Esophagus squamous epithelium (tissue), 4 donors: ENCODE measurements at regions not wholly inside any gene's neighbourhood (a gene's known extent, or its start where the extent isn't known, plus 50 kb on each side); places are given as distances from the start of the nearest gene placed in this dataset.

Experiments
- CTCF ChIP-seq, 6 experiments: fragments of 450-650 bp in 4 of 6; fragments of 200-600 bp in 2 of 6; sonication (generic) in 2 of 6; IDR thresholded peaks; one replicate each; pipeline ENCODE4 v1.5.1; 2016 to 2019; ENCODE audit warnings: antibody characterized with exemption in 6 of 6, mild to moderate bottlenecking in 4 of 6, moderate library complexity in 4 of 6
- POLR2A ChIP-seq, 4 donors: fragments of 450-650 bp; IDR thresholded peaks; one replicate each; pipeline ENCODE4 v1.6.1; 2017; ENCODE audit warnings: antibody characterized with exemption in 4 of 4, mild to moderate bottlenecking in 4 of 4, moderate library complexity in 3 of 4

DNA sequence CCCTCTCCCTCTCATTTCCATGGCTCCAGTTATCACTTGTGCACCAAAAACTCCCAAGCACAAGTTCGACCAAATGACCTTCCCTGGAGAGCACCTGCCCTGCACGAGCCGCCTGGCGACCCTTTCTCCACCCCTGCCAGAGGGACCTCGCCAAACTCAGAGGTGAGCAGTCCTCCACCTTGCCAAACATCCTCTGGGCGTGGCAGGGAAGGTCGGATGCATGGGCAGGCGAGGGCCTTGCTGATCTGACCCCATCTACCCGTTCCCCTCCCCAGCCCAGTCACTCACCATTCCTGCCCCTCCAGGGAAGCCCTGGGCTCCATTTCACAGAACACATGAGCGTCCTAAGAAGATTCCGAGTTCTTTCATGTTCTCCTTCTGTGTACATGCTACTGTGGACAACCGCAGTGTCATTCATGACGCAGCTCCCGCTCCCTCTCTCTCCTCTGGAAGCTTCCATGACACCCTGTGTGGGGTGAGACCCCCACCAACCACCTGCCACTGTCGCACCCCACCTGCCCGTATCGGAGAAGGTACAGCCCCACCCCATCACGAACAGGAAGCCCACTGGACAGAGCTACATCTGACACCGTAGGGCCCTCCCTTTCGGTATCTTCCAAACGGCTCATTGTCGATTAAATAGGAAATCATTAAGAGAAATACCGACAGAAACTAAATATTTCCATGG lies 104.3 kb downstream of the DACT2 start:
- TF ChIP-seq CTCF (IDR thresholded peaks at IDR 0.05) (no peak), POLR2A (IDR thresholded peaks at IDR 0.05) (no peak)
